ENCODE measurements at regions not wholly inside any gene's neighbourhood (a gene's known extent, or its start where the extent isn't known, plus 50 kb on each side); places are given as distances from the start of the nearest gene placed in this dataset.

DNA sequence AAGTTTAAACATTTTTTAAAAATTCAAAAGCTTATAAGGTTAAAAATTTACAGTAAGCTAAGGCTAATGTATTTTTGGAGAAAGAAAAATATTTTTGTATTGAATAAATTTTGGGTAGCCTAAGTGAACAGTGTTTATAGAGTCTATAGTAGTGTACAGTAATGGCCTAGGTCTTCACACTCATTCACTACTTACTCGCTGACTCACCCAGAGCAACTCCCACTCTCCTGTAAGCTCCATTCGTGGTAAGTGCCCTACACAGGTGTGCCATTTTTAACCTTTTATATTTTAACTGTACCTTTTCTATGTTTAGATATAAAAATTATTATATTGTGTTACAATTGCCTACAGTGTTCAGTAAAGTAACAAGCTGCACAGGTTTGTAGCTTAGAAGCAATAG lies 96.6 kb upstream of the FREM2 start:
- no peak overlapping the region for H3K4me3 ChIP-seq
- intact Hi-C loops (cut with DNase I): no loop called here
- no peaks in the 10 kb centered on the region for H3K9me3 ChIP-seq
- no peaks in the 10 kb centered on the region for H3K27me3 ChIP-seq
- DNase-seq: no peak
- no peaks in the 10 kb centered on the region for H3K36me3 ChIP-seq
- WGBS, 3 donors: 77 to 83% (median 81%) methylated on average over 2 of the region's 2 CpGs
- H3K4me1 ChIP-seq (ENCODE audit: insufficient read depth): no peaks in the 10 kb centered on the region
- no peak overlapping the region for H3K27ac ChIP-seq
- TF ChIP-seq, protein P1, sequence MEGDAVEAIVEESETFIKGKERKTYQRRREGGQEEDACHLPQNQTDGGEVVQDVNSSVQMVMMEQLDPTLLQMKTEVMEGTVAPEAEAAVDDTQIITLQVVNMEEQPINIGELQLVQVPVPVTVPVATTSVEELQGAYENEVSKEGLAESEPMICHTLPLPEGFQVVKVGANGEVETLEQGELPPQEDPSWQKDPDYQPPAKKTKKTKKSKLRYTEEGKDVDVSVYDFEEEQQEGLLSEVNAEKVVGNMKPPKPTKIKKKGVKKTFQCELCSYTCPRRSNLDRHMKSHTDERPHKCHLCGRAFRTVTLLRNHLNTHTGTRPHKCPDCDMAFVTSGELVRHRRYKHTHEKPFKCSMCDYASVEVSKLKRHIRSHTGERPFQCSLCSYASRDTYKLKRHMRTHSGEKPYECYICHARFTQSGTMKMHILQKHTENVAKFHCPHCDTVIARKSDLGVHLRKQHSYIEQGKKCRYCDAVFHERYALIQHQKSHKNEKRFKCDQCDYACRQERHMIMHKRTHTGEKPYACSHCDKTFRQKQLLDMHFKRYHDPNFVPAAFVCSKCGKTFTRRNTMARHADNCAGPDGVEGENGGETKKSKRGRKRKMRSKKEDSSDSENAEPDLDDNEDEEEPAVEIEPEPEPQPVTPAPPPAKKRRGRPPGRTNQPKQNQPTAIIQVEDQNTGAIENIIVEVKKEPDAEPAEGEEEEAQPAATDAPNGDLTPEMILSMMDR (IDR thresholded peaks at IDR 0.05): no peak
- no peak for TF ChIP-seq EP300 (IDR thresholded peaks at IDR 0.05)

DNA sequence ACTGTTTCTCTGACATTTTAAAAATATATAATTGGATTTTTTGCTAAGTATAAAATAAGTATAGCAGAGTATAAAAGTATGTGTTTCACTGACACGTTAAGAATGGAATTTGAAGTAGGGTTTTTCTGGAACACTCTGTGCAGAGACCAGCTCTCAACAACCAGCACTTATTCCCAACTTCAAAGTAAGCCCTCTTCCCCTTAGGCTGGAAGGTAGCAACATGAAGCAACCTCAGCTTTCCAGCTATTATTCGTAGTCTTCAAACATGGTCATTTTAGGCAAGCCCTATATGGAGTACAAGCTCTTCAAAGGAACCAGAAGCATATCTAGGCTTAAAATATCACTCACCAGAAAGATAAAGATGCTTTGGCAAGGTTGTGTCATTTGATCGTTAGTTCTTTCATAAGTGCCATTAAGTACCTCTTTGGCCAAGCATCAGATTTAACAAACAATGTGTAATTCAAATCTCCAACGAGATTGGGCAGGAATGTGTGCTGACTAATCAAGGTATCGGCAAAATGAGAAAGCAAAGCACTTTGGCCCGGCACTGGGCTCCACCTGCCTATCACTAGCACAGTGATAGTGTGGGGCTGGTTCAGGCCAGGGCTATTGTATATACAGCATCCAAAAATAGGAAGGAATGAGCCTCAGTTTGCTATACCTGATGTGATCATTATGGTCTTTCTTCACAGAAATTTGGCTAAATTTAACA lies 95.9 kb upstream of the FREM2 start:
- WGBS, 3 donors: 70 to 77% (median 70%) methylated on average over 6 of the region's 6 CpGs
- intact Hi-C loops (cut with DNase I): no loop called here

DNA sequence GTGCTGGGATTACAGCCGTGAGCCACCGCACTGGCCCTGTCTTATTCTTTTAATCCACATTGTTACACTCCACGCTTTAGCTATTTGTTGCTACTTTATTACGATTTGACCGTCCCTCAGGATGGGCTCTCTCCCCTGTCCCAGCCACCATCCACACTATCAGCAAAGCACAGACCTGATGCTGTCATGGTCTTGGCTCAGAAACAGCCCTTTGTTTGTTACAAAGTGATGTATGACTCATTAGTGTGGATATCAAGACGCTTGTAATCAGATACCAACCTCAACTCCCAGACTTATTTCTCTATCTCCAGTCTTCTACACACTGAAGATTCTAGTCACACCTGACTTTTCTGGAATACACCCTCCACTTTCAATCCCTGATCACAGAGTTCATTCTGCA lies 84.6 kb upstream of the FREM2 start:
- Histone ChIP-seq H3K4me3 (no peak overlapping the region), H3K4me1 (ENCODE audit: insufficient read depth) (no peaks in the 10 kb centered on the region), H3K9me3 (no peaks in the 10 kb centered on the region), H3K27me3 (no peaks in the 10 kb centered on the region), H3K27ac (no peak overlapping the region), H3K36me3 (no peaks in the 10 kb centered on the region)
- 79 to 88% (median 82%) methylated on average over 6 of the region's 6 CpGs for WGBS, 3 donors
- DNase-seq: no peak
- intact Hi-C loops (cut with DNase I): no loop called here
- TF ChIP-seq EP300 (IDR thresholded peaks at IDR 0.05): no peak
- no peak for TF ChIP-seq POLR2A (IDR thresholded peaks at IDR 0.05)
- TF ChIP-seq, protein P1 (IDR thresholded peaks at IDR 0.05): no peak

More for the DNA sequence above, 95.9 kb upstream of the FREM2 start:
- H3K4me1 ChIP-seq (ENCODE audit: insufficient read depth): no peaks in the 10 kb centered on the region
- DNase-seq: no peak
- H3K27ac ChIP-seq: no peak overlapping the region
- no peaks in the 10 kb centered on the region for H3K9me3 ChIP-seq
- no peaks in the 10 kb centered on the region for H3K27me3 ChIP-seq
- no peak for TF ChIP-seq POLR2A (IDR thresholded peaks at IDR 0.05)
- no peak for TF ChIP-seq EP300 (IDR thresholded peaks at IDR 0.05)
- TF ChIP-seq, protein P1 (IDR thresholded peaks at IDR 0.05): no peak
- H3K4me3 ChIP-seq: no peak overlapping the region
- no peaks in the 10 kb centered on the region for H3K36me3 ChIP-seq

DNA sequence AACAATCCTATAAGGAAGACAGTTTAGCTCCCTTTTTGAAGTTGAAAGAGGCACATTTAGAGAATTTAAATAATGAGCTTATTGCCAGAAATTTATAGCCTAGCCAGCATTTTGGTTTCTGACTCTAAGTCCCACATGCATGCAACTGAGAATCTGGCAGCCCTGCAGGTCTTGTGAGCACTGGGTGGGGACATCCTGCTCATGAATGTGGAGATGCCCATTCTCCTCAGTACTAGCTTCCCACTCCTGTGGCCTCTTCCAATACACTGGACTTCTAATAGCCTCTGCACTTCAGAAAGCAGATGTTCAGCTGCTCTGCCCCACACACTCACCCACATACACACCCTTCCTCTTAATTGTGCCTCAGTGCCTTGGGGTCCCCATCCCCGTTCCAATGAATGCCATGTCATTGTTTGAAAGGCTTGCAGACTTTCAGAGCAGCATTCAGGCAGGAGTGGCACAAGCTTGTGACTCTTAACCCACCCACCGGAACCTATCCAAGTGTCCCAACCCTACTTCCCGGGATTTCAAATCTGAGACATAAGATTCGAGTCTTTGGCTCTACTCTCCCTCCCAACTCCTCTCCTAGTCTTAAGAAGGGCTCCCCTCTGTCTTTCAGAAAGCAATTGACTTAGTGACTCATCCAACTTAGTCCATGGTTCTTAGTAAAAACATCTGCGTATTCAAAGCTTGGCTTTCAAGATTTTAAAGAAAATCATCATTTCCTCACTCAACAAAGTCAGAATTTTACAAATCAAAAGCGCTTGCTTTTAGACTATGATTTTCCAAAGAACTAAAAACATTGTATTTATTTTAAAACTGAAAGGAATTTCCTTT lies 80.0 kb upstream of the FREM2 start:
- H3K27ac ChIP-seq: no peak overlapping the region
- H3K36me3 ChIP-seq: no peaks in the 10 kb centered on the region
- no peaks in the 10 kb centered on the region for H3K4me1 ChIP-seq (ENCODE audit: insufficient read depth)
- H3K9me3 ChIP-seq: no peaks in the 10 kb centered on the region
- no peak for TF ChIP-seq POLR2A (IDR thresholded peaks at IDR 0.05)
- no peak for TF ChIP-seq EP300 (IDR thresholded peaks at IDR 0.05)
- TF ChIP-seq, protein P1 (IDR thresholded peaks at IDR 0.05): no peak
- no peak for DNase-seq
- intact Hi-C loops (cut with DNase I): no loop called here
- H3K4me3 ChIP-seq: no peak overlapping the region
- H3K27me3 ChIP-seq: no peaks in the 10 kb centered on the region
- WGBS, 3 donors: 90 to 95% (median 90%) methylated on average over 6 of the region's 6 CpGs
